Cardiac muscle cell (in vitro differentiated cells and primary cell): ENCODE measurements at regions not wholly inside any gene's neighbourhood (a gene's known extent, or its start where the extent isn't known, plus 50 kb on each side); places are given as distances from the start of the nearest gene placed in this dataset.
"Not testable (repeated sequence)": the region's sequence is repeated elsewhere in the genome, so short reads cannot be mapped to it uniquely, and the experiment has no call there.

Experiments used
- DNase-seq, 2 donors: peaks; one replicate each; pipeline versions ENCODE4 v3.0.0 to v3.0.0-alpha.2; 2010 to 2017; ENCODE audit warnings: low read depth in 1 of 2, low spot score in 1 of 2
- H3K27ac ChIP-seq: fragments of 200-600 bp; sonication (generic); 2 replicates; pipeline ENCODE4 v1.5.1; 2016
- H3K27me3 ChIP-seq: fragments of 200-600 bp; sonication (generic); 2 replicates; pipeline ENCODE4 v1.6.0; 2016; ENCODE audit warnings: control low read depth
- H3K36me3 ChIP-seq: fragments of 200-600 bp; sonication (generic); 2 replicates; pipeline ENCODE4 v1.5.1; 2016; ENCODE audit warnings: control low read depth
- H3K4me1 ChIP-seq: fragments of 200-600 bp; sonication (generic); 2 replicates; pipeline ENCODE4 v1.8.1; 2017; ENCODE audit warnings: low read depth, mild to moderate bottlenecking, mixed run types
- H3K4me3 ChIP-seq: fragments of 200-600 bp; sonication (generic); 2 replicates; pipeline ENCODE4 v1.5.1; 2016; ENCODE audit warnings: mild to moderate bottlenecking
- H3K9me3 ChIP-seq: fragments of 200-600 bp; sonication (generic); 2 replicates; pipeline ENCODE4 v1.5.1; 2017; ENCODE audit warnings: low read depth, mild to moderate bottlenecking, control low read depth
- TF ChIP-seq, protein P1 (sequence below): IDR thresholded peaks from 2 replicates; pipeline ENCODE4 v1.5.1; 2012; ENCODE audit warnings: low read depth, mild to moderate bottlenecking, low read length

GRCh38 chr7:67662804-67663203 is 666.2 kb downstream of the TYW1 start:
- Histone ChIP-seq H3K27me3 (no peaks in the 10 kb centered on the region), H3K4me1 (no peaks in the 10 kb centered on the region), H3K4me3 (no peak overlapping the region), H3K9me3 (no peaks in the 10 kb centered on the region), H3K36me3 (no peaks in the 10 kb centered on the region), H3K27ac (no peak overlapping the region)
- TF ChIP-seq, protein P1, sequence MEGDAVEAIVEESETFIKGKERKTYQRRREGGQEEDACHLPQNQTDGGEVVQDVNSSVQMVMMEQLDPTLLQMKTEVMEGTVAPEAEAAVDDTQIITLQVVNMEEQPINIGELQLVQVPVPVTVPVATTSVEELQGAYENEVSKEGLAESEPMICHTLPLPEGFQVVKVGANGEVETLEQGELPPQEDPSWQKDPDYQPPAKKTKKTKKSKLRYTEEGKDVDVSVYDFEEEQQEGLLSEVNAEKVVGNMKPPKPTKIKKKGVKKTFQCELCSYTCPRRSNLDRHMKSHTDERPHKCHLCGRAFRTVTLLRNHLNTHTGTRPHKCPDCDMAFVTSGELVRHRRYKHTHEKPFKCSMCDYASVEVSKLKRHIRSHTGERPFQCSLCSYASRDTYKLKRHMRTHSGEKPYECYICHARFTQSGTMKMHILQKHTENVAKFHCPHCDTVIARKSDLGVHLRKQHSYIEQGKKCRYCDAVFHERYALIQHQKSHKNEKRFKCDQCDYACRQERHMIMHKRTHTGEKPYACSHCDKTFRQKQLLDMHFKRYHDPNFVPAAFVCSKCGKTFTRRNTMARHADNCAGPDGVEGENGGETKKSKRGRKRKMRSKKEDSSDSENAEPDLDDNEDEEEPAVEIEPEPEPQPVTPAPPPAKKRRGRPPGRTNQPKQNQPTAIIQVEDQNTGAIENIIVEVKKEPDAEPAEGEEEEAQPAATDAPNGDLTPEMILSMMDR, result no peak
- no peak for DNase-seq

- Histone ChIP-seq H3K27me3 (no peaks in the 10 kb centered on the region), H3K27ac (no peak overlapping the region), H3K4me3 (no peak overlapping the region), H3K4me1 (no peaks in the 10 kb centered on the region), H3K36me3 (no peaks in the 10 kb centered on the region), H3K9me3 (no peaks in the 10 kb centered on the region)
- DNase-seq, result no peak
- TF ChIP-seq, protein P1, result no peak
Observed at GRCh38 chr7:67663644-67664043, 667.0 kb downstream of the TYW1 start.

- not testable (repeated sequence) for H3K36me3 ChIP-seq, H3K9me3 ChIP-seq, DNase-seq
Observed at GRCh38 chr7:67666359-67666758, 669.7 kb downstream of the TYW1 start.

GRCh38 chr7:67671006-67671548 is 674.4 kb downstream of the TYW1 start:
- Histone ChIP-seq H3K9me3 (no peaks in the 10 kb centered on the region), H3K4me1 (no peaks in the 10 kb centered on the region), H3K36me3 (no peaks in the 10 kb centered on the region), H3K27ac (no peak overlapping the region), H3K27me3 (no peaks in the 10 kb centered on the region), H3K4me3 (no peak overlapping the region)
- TF ChIP-seq, protein P1, result no peak
- no peak for DNase-seq

More at GRCh38 chr7:67666359-67666758, 669.7 kb downstream of the TYW1 start:
- not testable (repeated sequence) for H3K27ac ChIP-seq, H3K27me3 ChIP-seq, H3K4me3 ChIP-seq, H3K4me1 ChIP-seq

DNA sequence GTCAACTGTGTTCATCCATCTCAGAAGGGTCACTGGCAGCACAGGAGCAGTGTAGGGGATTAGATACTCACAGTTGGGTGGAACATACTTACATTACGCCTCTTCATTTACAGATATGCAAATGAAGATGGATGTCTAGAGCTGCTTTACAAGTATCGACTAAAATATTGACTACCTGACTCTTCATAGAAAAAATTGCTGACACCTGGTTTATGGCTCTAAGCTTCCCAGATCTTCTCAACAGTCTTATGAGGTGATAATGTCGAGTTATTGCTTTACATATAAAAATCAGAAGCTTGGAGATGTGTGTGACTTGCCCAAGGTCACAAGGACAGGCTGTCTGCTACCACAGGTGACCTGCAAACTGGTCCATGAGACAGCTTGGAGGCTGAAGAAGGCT is 677.2 kb downstream of the TYW1 start:
- TF ChIP-seq, protein P1, result no peak
- H3K9me3 ChIP-seq, result no peaks in the 10 kb centered on the region
- no peaks in the 10 kb centered on the region for H3K27me3 ChIP-seq
- H3K4me1 ChIP-seq, result no peaks in the 10 kb centered on the region
- no peak for DNase-seq
- no peaks in the 10 kb centered on the region for H3K36me3 ChIP-seq
- H3K27ac ChIP-seq, result no peak overlapping the region
- no peak overlapping the region for H3K4me3 ChIP-seq

DNA sequence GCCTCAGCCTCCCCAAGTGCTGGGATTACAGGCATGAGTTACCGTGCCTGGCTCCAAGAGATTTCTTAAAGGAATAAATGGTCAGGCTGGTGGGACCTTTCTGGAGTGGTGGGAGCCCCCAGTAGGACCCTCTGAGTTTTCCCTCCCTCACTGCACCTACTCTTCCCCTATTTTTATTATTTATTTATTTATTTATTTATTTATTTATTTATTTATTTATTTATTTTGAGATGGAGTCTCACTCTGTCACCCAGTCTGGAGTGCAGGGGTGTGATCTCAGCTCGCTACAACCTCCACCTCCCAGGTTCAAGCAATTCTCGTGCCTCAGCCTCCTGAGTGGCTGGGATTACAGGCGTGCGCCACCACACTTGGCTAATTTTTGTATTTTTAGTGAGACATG is 678.2 kb downstream of the TYW1 start:
- not testable (repeated sequence) for DNase-seq, H3K4me3 ChIP-seq, H3K9me3 ChIP-seq, H3K27ac ChIP-seq, H3K36me3 ChIP-seq, H3K4me1 ChIP-seq, H3K27me3 ChIP-seq

GRCh38 chr7:67675971-67676370 is 679.3 kb downstream of the TYW1 start:
- no peaks in the 10 kb centered on the region for H3K36me3 ChIP-seq
- H3K27ac ChIP-seq, result no peak overlapping the region
- TF ChIP-seq, protein P1, result no peak
- no peaks in the 10 kb centered on the region for H3K4me1 ChIP-seq
- H3K9me3 ChIP-seq, result no peaks in the 10 kb centered on the region
- H3K4me3 ChIP-seq, result no peak overlapping the region
- no peaks in the 10 kb centered on the region for H3K27me3 ChIP-seq
- no peak for DNase-seq
